Smooth muscle cell (in vitro differentiated cells): ENCODE measurements at regions not wholly inside any gene's neighbourhood (a gene's known extent, or its start where the extent isn't known, plus 50 kb on each side); places are given as distances from the start of the nearest gene placed in this dataset.

ENCODE experiments used
- DNase-seq: peaks from one replicate; lab custom pipeline; 2025; ENCODE audit not compliant: unreplicated experiment; lab: John Stamatoyannopoulos, UW
- H2AFZ ChIP-seq: fragments of 200-600 bp; sonication (generic); 2 replicates; pipeline ENCODE4 v1.6.0; 2016; ENCODE audit warnings: antibody characterized with exemption, low read depth, mild to moderate bottlenecking
- H3F3A ChIP-seq: fragments of 200-600 bp; sonication (generic); 2 replicates; pipeline ENCODE4 v1.6.0; 2017; ENCODE audit warnings: antibody characterized with exemption, low read depth
- H3K27ac ChIP-seq: fragments of 200-600 bp; sonication (generic); 2 replicates; pipeline ENCODE4 v1.5.1; 2016; ENCODE audit warnings: low read depth, mild to moderate bottlenecking
- H3K27me3 ChIP-seq: fragments of 200-600 bp; sonication (generic); 2 replicates; pipeline ENCODE4 v1.6.1; 2016; ENCODE audit warnings: low read depth, mild to moderate bottlenecking
- H3K36me3 ChIP-seq: fragments of 200-600 bp; sonication (generic); 2 replicates; pipeline ENCODE4 v1.5.1; 2016; ENCODE audit warnings: low read depth
- H3K4me1 ChIP-seq: fragments of 200-600 bp; sonication (generic); 2 replicates; pipeline ENCODE4 v1.5.1; 2016; ENCODE audit warnings: low read depth
- H3K4me2 ChIP-seq: fragments of 200-600 bp; sonication (generic); 2 replicates; pipeline ENCODE4 v1.6.0; 2016; ENCODE audit warnings: mild to moderate bottlenecking
- H3K4me3 ChIP-seq: fragments of 200-600 bp; sonication (generic); 2 replicates; pipeline ENCODE4 v1.5.1; 2016; ENCODE audit warnings: mild to moderate bottlenecking
- H3K79me2 ChIP-seq: fragments of 200-600 bp; sonication (generic); 2 replicates; pipeline ENCODE4 v1.6.0; 2016; ENCODE audit warnings: low read depth, mild to moderate bottlenecking
- H3K9ac ChIP-seq: fragments of 200-600 bp; sonication (generic); 2 replicates; pipeline ENCODE4 v1.6.0; 2016; ENCODE audit warnings: low read depth
- H3K9me3 ChIP-seq: fragments of 200-600 bp; sonication (generic); replicated peaks from 2 replicates; pipeline ENCODE4 v1.5.1; 2016; ENCODE audit warnings: low read depth
- H4K20me1 ChIP-seq: fragments of 200-600 bp; sonication (generic); 2 replicates; pipeline ENCODE4 v1.6.0; 2016; ENCODE audit warnings: low read depth
- WGBS: methylation state at CpG from one replicate; pipeline ENCODE4 v1.1.7; 2016; ENCODE audit warnings: low lambda C conversion rate; 5-methylcytosine and 5-hydroxymethylcytosine counted together
- TF ChIP-seq, protein P1 (sequence below): fragments of 200-600 bp; sonication (generic); IDR thresholded peaks from 2 replicates; pipeline ENCODE4 v1.5.1; 2017; ENCODE audit warnings: borderline replicate concordance, mild to moderate bottlenecking, antibody characterized with exemption; ENCODE audit not compliant: insufficient read depth, poor library complexity, severe bottlenecking

DNA sequence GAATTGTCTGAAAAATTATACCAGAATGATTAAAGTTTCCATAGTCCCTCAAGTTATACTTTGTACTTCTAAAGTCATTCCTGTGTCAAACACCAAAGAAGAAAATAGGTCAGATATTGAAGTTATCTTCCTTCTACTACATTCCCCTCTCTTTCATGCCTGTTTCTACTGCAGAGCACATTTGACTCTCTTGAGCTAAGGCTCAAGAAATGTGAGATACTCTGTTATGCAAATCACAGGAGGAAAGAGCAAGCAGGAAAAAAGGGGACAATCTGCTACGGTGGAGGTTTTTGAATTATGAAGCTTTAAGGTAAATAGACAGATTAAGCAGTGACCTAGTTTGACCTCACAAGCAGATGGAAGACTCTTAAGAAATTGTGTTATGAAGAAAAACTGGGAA lies 198.9 kb upstream of the LDB2 start:
- H3K27ac ChIP-seq, result no peak overlapping the region
- 53% methylated on average over 1 of the region's 1 CpG for WGBS
- H3K9ac ChIP-seq, result no peak overlapping the region
- no peak for DNase-seq
- H3F3A ChIP-seq, result no peaks in the 10 kb centered on the region
- H2AFZ ChIP-seq, result no peak overlapping the region
- H3K79me2 ChIP-seq, result no peaks in the 10 kb centered on the region
- H3K4me1 ChIP-seq, result no peaks in the 10 kb centered on the region
- no peak overlapping the region for H3K4me2 ChIP-seq
- no peaks in the 10 kb centered on the region for H3K27me3 ChIP-seq
- no peak overlapping the region for H3K4me3 ChIP-seq
- no peaks in the 10 kb centered on the region for H3K9me3 ChIP-seq
- H4K20me1 ChIP-seq, result no peaks in the 10 kb centered on the region
- no peaks in the 10 kb centered on the region for H3K36me3 ChIP-seq
- TF ChIP-seq, protein P1, sequence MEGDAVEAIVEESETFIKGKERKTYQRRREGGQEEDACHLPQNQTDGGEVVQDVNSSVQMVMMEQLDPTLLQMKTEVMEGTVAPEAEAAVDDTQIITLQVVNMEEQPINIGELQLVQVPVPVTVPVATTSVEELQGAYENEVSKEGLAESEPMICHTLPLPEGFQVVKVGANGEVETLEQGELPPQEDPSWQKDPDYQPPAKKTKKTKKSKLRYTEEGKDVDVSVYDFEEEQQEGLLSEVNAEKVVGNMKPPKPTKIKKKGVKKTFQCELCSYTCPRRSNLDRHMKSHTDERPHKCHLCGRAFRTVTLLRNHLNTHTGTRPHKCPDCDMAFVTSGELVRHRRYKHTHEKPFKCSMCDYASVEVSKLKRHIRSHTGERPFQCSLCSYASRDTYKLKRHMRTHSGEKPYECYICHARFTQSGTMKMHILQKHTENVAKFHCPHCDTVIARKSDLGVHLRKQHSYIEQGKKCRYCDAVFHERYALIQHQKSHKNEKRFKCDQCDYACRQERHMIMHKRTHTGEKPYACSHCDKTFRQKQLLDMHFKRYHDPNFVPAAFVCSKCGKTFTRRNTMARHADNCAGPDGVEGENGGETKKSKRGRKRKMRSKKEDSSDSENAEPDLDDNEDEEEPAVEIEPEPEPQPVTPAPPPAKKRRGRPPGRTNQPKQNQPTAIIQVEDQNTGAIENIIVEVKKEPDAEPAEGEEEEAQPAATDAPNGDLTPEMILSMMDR, result no peak

DNA sequence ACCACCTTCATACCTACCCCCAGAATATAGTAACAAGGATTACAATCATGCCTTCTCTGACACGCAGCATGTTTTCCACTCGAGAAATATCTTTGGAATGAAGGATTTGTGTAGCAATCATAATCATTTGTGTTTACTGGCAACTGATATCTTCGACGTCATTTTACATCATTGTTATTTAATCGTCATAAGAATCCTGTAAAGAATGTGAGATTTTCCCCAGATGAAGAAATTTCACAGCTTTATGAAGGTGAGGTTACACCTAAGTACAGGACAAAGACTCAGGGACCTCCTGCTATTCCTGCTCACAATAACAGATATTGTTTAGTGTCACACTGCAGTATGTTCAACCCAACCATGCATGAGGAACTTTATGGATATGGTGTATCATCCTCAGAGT lies 198.2 kb upstream of the LDB2 start:
- H3K79me2 ChIP-seq, result no peaks in the 10 kb centered on the region
- no peaks in the 10 kb centered on the region for H3K9me3 ChIP-seq
- TF ChIP-seq, protein P1, result no peak
- no peak overlapping the region for H3K9ac ChIP-seq
- no peaks in the 10 kb centered on the region for H3K27me3 ChIP-seq
- DNase-seq, result no peak
- no peaks in the 10 kb centered on the region for H3K4me1 ChIP-seq
- no peak overlapping the region for H3K4me2 ChIP-seq
- no peaks in the 10 kb centered on the region for H3K36me3 ChIP-seq
- H3K4me3 ChIP-seq, result no peak overlapping the region
- H3F3A ChIP-seq, result no peaks in the 10 kb centered on the region
- H2AFZ ChIP-seq, result no peak overlapping the region
- 87% methylated on average over 5 of the region's 5 CpGs for WGBS
- no peaks in the 10 kb centered on the region for H4K20me1 ChIP-seq
- H3K27ac ChIP-seq, result no peak overlapping the region

DNA sequence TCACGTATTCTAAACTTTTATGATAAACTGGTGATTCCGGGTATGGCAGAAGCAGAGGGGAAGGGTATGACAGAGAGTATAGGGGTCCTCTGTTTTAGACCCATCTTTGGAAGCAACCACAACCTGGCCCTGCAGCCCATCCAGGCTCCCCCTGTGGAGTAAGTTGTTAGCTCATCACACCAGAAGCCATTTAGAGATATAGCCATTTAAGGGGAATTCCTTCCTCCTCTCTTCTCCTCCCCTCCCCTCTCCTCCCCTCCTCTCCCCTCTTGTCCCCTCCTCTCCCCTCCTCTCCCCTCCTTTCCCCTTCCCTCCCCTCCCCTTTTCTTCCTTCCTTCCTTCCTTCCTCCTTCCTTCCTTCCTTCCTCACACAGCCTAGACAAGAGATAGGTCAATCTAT lies 197.3 kb upstream of the LDB2 start:
- H3K79me2 ChIP-seq, result no peaks in the 10 kb centered on the region
- no peaks in the 10 kb centered on the region for H3K9me3 ChIP-seq
- H2AFZ ChIP-seq, result no peak overlapping the region
- H3K4me1 ChIP-seq, result no peaks in the 10 kb centered on the region
- H3K27ac ChIP-seq, result no peak overlapping the region
- DNase-seq, result no peak
- no peaks in the 10 kb centered on the region for H4K20me1 ChIP-seq
- no peaks in the 10 kb centered on the region for H3K27me3 ChIP-seq
- WGBS, result 89% methylated on average over 2 of the region's 2 CpGs
- H3F3A ChIP-seq, result no peaks in the 10 kb centered on the region
- H3K4me3 ChIP-seq, result no peak overlapping the region
- H3K36me3 ChIP-seq, result no peaks in the 10 kb centered on the region
- TF ChIP-seq, protein P1, result no peak
- no peak overlapping the region for H3K9ac ChIP-seq
- H3K4me2 ChIP-seq, result no peak overlapping the region

DNA sequence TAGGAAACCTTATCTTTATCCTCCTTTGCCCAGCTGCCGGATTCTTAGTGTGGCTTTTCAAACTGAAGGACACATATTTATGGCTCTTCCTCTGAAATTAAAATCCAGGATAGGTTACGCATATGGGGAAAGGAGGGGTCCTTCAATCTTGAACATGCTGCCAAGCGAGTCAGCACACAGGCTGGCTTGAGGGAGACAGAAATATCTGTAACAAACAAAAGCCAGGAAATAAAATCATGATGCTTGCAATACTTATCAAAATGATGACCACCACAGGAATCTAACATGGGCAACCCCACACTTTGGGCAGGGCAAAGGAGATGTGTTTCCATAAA lies 196.4 kb upstream of the LDB2 start:
- Histone ChIP-seq H3K4me2 (peak overlapping the region; percentile 73), H3K9me3 (no peaks in the 10 kb centered on the region), H3K27me3 (no peaks in the 10 kb centered on the region), H3K4me3 (no peak overlapping the region), H3K4me1 (no peaks in the 10 kb centered on the region), H3F3A (no peaks in the 10 kb centered on the region), H2AFZ (peak overlapping the region; percentile 72), H3K9ac (no peak overlapping the region), H3K36me3 (no peaks in the 10 kb centered on the region), H3K79me2 (no peaks in the 10 kb centered on the region), H3K27ac (no peak overlapping the region), H4K20me1 (no peaks in the 10 kb centered on the region)
- 31% methylated on average over 3 of the region's 3 CpGs for WGBS
- no peak for DNase-seq
- TF ChIP-seq, protein P1, result no peak
